ENCODE measurements at regions not wholly inside any gene's neighbourhood (a gene's known extent, or its start where the extent isn't known, plus 50 kb on each side); places are given as distances from the start of the nearest gene placed in this dataset.

GRCh38 chr1:29833581-29833980, 597.3 kb downstream of the PTPRU start:
- FAIRE-seq (no peak), DNase-seq (ENCODE audit: insufficient read length, low spot score) (no peak)
- no peak for TF ChIP-seq POU2F2 (IDR thresholded peaks at IDR 0.05; ENCODE audit: low read depth, low read length)

DNA sequence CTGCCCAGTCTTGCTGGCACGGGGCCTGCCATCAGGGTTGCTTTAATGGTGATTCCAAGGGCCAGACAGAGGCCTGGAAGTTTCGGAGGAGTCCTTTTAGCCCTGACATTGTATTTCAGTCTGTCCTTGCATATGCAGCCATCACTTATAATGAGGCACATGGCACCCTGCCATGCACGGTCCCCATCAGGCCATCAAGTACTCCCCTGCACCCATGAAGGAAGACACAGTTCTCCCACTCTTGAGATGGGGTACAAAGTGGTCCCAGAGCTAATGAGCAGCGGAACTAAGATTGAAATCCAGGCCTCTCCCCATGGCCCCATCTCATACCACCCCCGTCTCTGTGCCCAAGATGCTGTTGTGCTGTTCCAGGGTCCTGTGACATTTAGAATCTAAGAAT, 596.6 kb downstream of the PTPRU start:
- TF ChIP-seq POLR2A (IDR thresholded peaks at IDR 0.05; ENCODE audit: low read depth, low read length): no peak
- no peak for TF ChIP-seq POU2F2 (IDR thresholded peaks at IDR 0.05; ENCODE audit: low read depth, low read length)
- no peak for TF ChIP-seq PAX5 (IDR thresholded peaks at IDR 0.05; ENCODE audit: insufficient read depth, low read length, severe bottlenecking)
- TF ChIP-seq TAF1 (IDR thresholded peaks at IDR 0.05; ENCODE audit: low read depth, low read length): no peak
- TF ChIP-seq SPI1 (IDR thresholded peaks at IDR 0.05; ENCODE audit: low read depth, low read length): no peak
- TF ChIP-seq POLR2AphosphoS5 (IDR thresholded peaks at IDR 0.05; ENCODE audit: low read depth, low read length): no peak
- FAIRE-seq: no peak
- no peak for DNase-seq (ENCODE audit: insufficient read length, low spot score)

DNA sequence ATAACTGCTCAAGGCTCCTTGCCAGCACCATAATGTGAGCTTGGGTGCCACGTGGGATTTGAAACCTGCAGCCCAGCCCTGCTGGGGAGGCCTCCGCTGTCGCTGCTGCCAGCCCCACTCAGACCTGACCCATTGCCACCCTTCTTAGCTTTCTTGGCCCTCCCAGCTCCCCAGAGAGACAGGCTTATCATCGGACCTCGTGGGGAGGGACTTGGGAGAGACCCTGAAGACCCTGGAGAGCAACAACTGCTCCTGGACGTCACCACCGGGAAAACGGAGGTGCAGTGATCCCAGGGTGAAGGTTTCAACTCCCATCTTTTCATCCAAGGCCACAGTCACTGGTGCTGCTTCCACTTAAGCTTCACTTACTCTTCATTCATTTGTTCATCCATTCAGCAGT, 596.1 kb downstream of the PTPRU start:
- no peak for FAIRE-seq
- TF ChIP-seq TAF1 (IDR thresholded peaks at IDR 0.05; ENCODE audit: low read depth, low read length) (no peak), SPI1 (IDR thresholded peaks at IDR 0.05; ENCODE audit: low read depth, low read length) (no peak), POLR2AphosphoS5 (IDR thresholded peaks at IDR 0.05; ENCODE audit: low read depth, low read length) (no peak), POU2F2 (IDR thresholded peaks at IDR 0.05; ENCODE audit: low read depth, low read length) (no peak), PAX5 (IDR thresholded peaks at IDR 0.05; ENCODE audit: insufficient read depth, low read length, severe bottlenecking) (no peak), POLR2A (IDR thresholded peaks at IDR 0.05; ENCODE audit: low read depth, low read length) (no peak)
- no peak for DNase-seq (ENCODE audit: insufficient read length, low spot score)

DNA sequence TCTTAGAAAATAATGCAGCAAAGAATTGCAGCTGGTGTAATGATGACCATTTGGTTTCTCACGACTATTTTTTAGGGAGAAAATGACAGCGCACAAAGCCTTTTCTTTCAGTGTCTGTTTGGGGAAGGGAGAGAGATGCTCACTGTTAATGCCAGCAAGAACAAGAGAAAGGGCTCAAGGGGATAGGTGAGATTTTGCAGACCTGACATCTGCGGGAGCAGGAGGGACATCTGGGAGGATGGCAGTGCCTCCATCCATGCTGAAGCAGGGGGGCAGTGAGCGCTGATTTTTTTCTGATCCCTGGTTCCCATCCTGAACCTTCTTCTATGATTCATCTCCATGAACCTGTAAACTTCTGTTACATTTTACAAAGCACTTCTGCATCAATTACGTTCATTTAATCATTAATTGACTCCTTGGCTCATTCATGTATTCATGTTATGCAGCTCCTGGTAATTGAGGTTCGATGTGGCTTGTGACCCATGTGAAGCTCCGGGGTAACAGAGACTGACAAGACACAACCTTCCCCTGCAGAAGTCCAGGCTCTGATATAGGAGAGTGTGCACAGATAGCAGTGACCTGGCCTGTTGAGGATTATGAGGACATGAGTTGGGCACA, 595.3 kb downstream of the PTPRU start:
- TF ChIP-seq POLR2AphosphoS5 (IDR thresholded peaks at IDR 0.05; ENCODE audit: low read depth, low read length) (no peak), POU2F2 (IDR thresholded peaks at IDR 0.05; ENCODE audit: low read depth, low read length) (no peak), TAF1 (IDR thresholded peaks at IDR 0.05; ENCODE audit: low read depth, low read length) (no peak), POLR2A (IDR thresholded peaks at IDR 0.05; ENCODE audit: low read depth, low read length) (no peak), PAX5 (IDR thresholded peaks at IDR 0.05; ENCODE audit: insufficient read depth, low read length, severe bottlenecking) (no peak), SPI1 (IDR thresholded peaks at IDR 0.05; ENCODE audit: low read depth, low read length) (no peak)
- no peak for FAIRE-seq
- no peak for DNase-seq (ENCODE audit: insufficient read length, low spot score)

GRCh38 chr1:29830916-29831315, 594.6 kb downstream of the PTPRU start:
- TF ChIP-seq POU2F2 (IDR thresholded peaks at IDR 0.05; ENCODE audit: low read depth, low read length): no peak
- TF ChIP-seq TAF1 (IDR thresholded peaks at IDR 0.05; ENCODE audit: low read depth, low read length): no peak
- TF ChIP-seq POLR2A (IDR thresholded peaks at IDR 0.05; ENCODE audit: low read depth, low read length): no peak
- TF ChIP-seq SPI1 (IDR thresholded peaks at IDR 0.05; ENCODE audit: low read depth, low read length): no peak
- no peak for TF ChIP-seq POLR2AphosphoS5 (IDR thresholded peaks at IDR 0.05; ENCODE audit: low read depth, low read length)
- no peak for TF ChIP-seq PAX5 (IDR thresholded peaks at IDR 0.05; ENCODE audit: insufficient read depth, low read length, severe bottlenecking)
- FAIRE-seq (no peak), DNase-seq (ENCODE audit: insufficient read length, low spot score) (no peak)

DNA sequence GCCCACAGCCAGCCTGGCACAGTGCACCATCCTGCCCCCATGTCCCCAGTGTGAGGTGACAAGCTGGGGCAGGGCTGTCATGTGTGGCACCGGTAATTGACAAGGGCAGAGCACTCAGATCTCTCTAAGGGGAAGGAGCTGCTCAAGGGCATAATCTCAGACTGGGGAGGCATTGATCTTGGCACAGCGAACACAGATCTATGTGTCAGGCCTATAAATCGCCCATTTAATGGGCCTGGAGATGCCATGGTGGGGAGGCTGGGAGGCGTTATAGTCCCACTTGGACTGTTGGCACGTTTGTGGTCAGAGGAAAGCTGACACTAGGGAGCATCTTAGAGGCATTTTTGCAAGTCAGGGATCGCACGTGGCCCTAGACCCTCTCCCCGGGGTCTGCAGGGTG, 594.1 kb downstream of the PTPRU start:
- FAIRE-seq: no peak
- no peak for DNase-seq (ENCODE audit: insufficient read length, low spot score)
- no peak for TF ChIP-seq PAX5 (IDR thresholded peaks at IDR 0.05; ENCODE audit: insufficient read depth, low read length, severe bottlenecking)
- no peak for TF ChIP-seq POU2F2 (IDR thresholded peaks at IDR 0.05; ENCODE audit: low read depth, low read length)
- no peak for TF ChIP-seq POLR2AphosphoS5 (IDR thresholded peaks at IDR 0.05; ENCODE audit: low read depth, low read length)
- no peak for TF ChIP-seq SPI1 (IDR thresholded peaks at IDR 0.05; ENCODE audit: low read depth, low read length)
- no peak for TF ChIP-seq TAF1 (IDR thresholded peaks at IDR 0.05; ENCODE audit: low read depth, low read length)
- TF ChIP-seq POLR2A (IDR thresholded peaks at IDR 0.05; ENCODE audit: low read depth, low read length): no peak

DNA sequence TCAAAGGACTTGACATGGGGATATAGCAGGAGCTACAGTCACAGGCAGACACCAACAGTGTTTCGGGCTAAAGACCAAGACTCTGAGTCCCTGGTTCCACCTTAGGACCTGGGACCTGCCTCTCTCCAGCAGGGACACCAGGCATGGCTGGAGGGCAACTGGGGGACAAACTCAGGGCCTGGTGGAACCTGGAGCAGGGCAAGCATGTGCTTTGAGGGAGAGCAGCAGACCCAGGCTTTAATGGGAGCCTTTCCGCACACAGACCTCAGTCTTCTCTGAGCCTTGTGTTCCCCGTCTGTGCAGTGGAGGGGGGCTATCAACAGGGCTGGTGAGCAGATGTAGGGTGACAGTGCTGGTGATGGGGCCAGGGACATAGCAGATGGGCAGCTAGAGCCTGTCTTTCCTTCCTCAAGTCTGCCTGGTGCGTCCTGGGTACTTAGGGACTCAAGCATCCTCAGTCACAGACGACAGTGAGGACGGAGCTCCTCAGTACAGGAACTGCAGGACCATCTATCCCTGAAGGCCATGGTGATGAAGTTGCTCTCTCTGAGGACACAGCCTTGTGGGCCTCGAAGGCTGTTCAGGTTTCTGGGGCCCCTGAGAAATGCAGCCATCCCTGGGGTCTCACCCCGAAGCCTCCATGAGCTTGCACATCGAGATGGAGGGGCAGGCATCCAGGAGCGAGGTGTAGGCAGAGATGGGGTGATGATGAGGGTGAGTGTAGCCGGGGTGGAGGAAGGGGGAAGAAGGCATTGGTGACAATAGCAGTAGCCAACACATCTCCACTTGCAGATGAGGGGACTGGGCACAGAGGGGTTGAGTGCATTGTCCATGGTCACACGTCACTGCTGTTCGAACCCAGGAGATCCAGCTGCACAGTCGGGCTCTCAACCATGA, 593.4 kb downstream of the PTPRU start:
- no peak for FAIRE-seq
- TF ChIP-seq SPI1 (IDR thresholded peaks at IDR 0.05; ENCODE audit: low read depth, low read length): no peak
- no peak for TF ChIP-seq TAF1 (IDR thresholded peaks at IDR 0.05; ENCODE audit: low read depth, low read length)
- TF ChIP-seq PAX5 (IDR thresholded peaks at IDR 0.05; ENCODE audit: insufficient read depth, low read length, severe bottlenecking): no peak
- no peak for TF ChIP-seq POLR2A (IDR thresholded peaks at IDR 0.05; ENCODE audit: low read depth, low read length)
- TF ChIP-seq POLR2AphosphoS5 (IDR thresholded peaks at IDR 0.05; ENCODE audit: low read depth, low read length): no peak
- no peak for TF ChIP-seq POU2F2 (IDR thresholded peaks at IDR 0.05; ENCODE audit: low read depth, low read length)
- no peak for DNase-seq (ENCODE audit: insufficient read length, low spot score)

- no peak for FAIRE-seq
- TF ChIP-seq SPI1 (IDR thresholded peaks at IDR 0.05; ENCODE audit: low read depth, low read length): no peak
- no peak for TF ChIP-seq PAX5 (IDR thresholded peaks at IDR 0.05; ENCODE audit: insufficient read depth, low read length, severe bottlenecking)
- TF ChIP-seq POU2F2 (IDR thresholded peaks at IDR 0.05; ENCODE audit: low read depth, low read length): no peak
- TF ChIP-seq TAF1 (IDR thresholded peaks at IDR 0.05; ENCODE audit: low read depth, low read length): no peak
- no peak for TF ChIP-seq POLR2A (IDR thresholded peaks at IDR 0.05; ENCODE audit: low read depth, low read length)
- no peak for TF ChIP-seq POLR2AphosphoS5 (IDR thresholded peaks at IDR 0.05; ENCODE audit: low read depth, low read length)
- no peak for DNase-seq (ENCODE audit: insufficient read length, low spot score)
Observed at GRCh38 chr1:29828526-29829447, 592.5 kb downstream of the PTPRU start.
